Neural progenitor cell (in vitro differentiated cells): ENCODE measurements at regions not wholly inside any gene's neighbourhood (a gene's known extent, or its start where the extent isn't known, plus 50 kb on each side); places are given as distances from the start of the nearest gene placed in this dataset.

ENCODE experiments used
- DNase-seq: peaks from one replicate; pipeline ENCODE4 v3.0.0-alpha.2; 2016; ENCODE audit warnings: low spot score
- H2AFZ ChIP-seq: fragments of 200-600 bp; sonication (generic); replicated peaks from 2 replicates; pipeline ENCODE4 v1.6.1; 2016; ENCODE audit warnings: antibody characterized with exemption
- H3F3A ChIP-seq: fragments of 200-600 bp; sonication (generic); 2 replicates; pipeline ENCODE4 v1.6.1; 2016; ENCODE audit warnings: antibody characterized with exemption, low read depth
- H3K27ac ChIP-seq: fragments of 200-600 bp; sonication (generic); 2 replicates; pipeline ENCODE4 v1.5.1; 2016; ENCODE audit warnings: mild to moderate bottlenecking
- H3K27me3 ChIP-seq: fragments of 200-600 bp; sonication (generic); 2 replicates; pipeline ENCODE4 v1.6.1; 2016; ENCODE audit warnings: mild to moderate bottlenecking, moderate library complexity
- H3K36me3 ChIP-seq: fragments of 200-600 bp; sonication (generic); 2 replicates; pipeline ENCODE4 v1.5.1; 2016
- H3K4me1 ChIP-seq: fragments of 200-600 bp; sonication (generic); 2 replicates; pipeline ENCODE4 v1.6.1; 2016; ENCODE audit warnings: mixed run types
- H3K4me2 ChIP-seq: fragments of 200-600 bp; sonication (generic); 2 replicates; pipeline ENCODE4 v1.6.1; 2016
- H3K4me3 ChIP-seq: fragments of 200-600 bp; sonication (generic); 2 replicates; pipeline ENCODE4 v1.5.1; 2016
- H3K79me2 ChIP-seq: fragments of 200-600 bp; sonication (generic); 2 replicates; pipeline ENCODE4 v1.6.1; 2016; ENCODE audit warnings: low read depth
- H3K9ac ChIP-seq: fragments of 200-600 bp; sonication (generic); 2 replicates; pipeline ENCODE4 v1.6.1; 2016
- H3K9me3 ChIP-seq: fragments of 200-600 bp; sonication (generic); 2 replicates; pipeline ENCODE4 v1.5.1; 2016; ENCODE audit warnings: low read depth
- H4K20me1 ChIP-seq: fragments of 200-600 bp; sonication (generic); 2 replicates; pipeline ENCODE4 v1.6.1; 2016; ENCODE audit warnings: low read depth
- H3K27ac Mint-ChIP-seq: 3 replicates; pipeline ENCODE4 v1.8.0; 2021; ENCODE audit warnings: mixed read lengths
- H3K27me3 Mint-ChIP-seq: 2 replicates; pipeline ENCODE4 v1.8.0; 2022; ENCODE audit warnings: low read depth, mild to moderate bottlenecking, inconsistent platforms, moderate library complexity, mixed read lengths; ENCODE audit not compliant: insufficient read depth
- H3K36me3 Mint-ChIP-seq: 3 replicates; pipeline ENCODE4 v1.8.0; 2021; ENCODE audit warnings: mixed read lengths
- H3K4me1 Mint-ChIP-seq: 3 replicates; pipeline ENCODE4 v1.8.0; 2021; ENCODE audit warnings: mixed read lengths
- H3K4me3 Mint-ChIP-seq: 3 replicates; pipeline ENCODE4 v1.8.0; 2021; ENCODE audit warnings: mild to moderate bottlenecking, moderate library complexity, mixed read lengths
- H3K9me3 Mint-ChIP-seq: 3 replicates; pipeline ENCODE4 v1.8.0; 2020; ENCODE audit warnings: mixed read lengths
- EZH2 ChIP-seq: fragments of 200-600 bp; sonication (generic); IDR thresholded peaks from 2 replicates; pipeline ENCODE4 v1.6.1; 2017; ENCODE audit warnings: antibody characterized with exemption, mild to moderate bottlenecking, moderate library complexity
- EZH2phosphoT487 ChIP-seq: fragments of 200-600 bp; sonication (generic); IDR thresholded peaks from 2 replicates; pipeline ENCODE4 v1.6.1; 2017; ENCODE audit warnings: antibody characterized with exemption
- TF ChIP-seq, protein P1 (sequence below): fragments of 200-600 bp; sonication (generic); IDR thresholded peaks from 2 replicates; pipeline ENCODE4 v1.5.1; 2017; ENCODE audit warnings: antibody characterized with exemption, mild to moderate bottlenecking

DNA sequence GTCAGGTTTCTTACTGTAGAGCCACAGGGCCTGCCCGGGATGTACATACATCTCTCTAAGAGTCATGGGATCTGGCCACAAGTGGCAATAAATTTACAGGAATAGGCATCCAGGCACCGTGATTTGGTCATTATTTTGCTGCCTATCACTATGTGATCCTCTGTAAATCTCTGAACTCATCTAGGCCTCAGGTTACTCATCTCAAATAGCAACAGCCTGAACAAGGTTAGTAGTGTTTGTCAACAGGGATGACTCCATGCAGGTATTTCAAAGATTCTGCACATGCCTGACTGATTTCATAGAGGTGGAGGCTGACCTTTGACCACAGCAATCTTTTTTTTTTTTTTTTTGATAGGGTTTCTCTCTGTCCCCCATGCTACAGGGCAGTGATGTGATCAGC is 88.8 kb upstream of the TBL1XR1 start:
- Histone ChIP-seq H3K27ac (no peak overlapping the region), H3K79me2 (no peaks in the 10 kb centered on the region), H4K20me1 (no peaks in the 10 kb centered on the region), H3K4me3 (no peak overlapping the region), H3K36me3 (no peaks in the 10 kb centered on the region), H3K9me3 (no peaks in the 10 kb centered on the region), H3K4me1 (peaks cover 18% of the 10 kb centered on the region), H3K4me2 (no peak overlapping the region), H2AFZ (no peak overlapping the region), H3F3A (no peaks in the 10 kb centered on the region), H3K9ac (no peak overlapping the region), H3K27me3 (no peaks in the 10 kb centered on the region)
- Mint-ChIP-seq H3K27ac (no peak overlapping the region), H3K27me3 (peaks cover 9% of the 10 kb centered on the region), H3K4me1 (peaks cover 44% of the 10 kb centered on the region), H3K36me3 (no peaks in the 10 kb centered on the region), H3K4me3 (no peak overlapping the region), H3K9me3 (peaks cover 5% of the 10 kb centered on the region)
- no peak for DNase-seq
- TF ChIP-seq EZH2phosphoT487 (no peak), EZH2 (no peak)
- TF ChIP-seq, protein P1, sequence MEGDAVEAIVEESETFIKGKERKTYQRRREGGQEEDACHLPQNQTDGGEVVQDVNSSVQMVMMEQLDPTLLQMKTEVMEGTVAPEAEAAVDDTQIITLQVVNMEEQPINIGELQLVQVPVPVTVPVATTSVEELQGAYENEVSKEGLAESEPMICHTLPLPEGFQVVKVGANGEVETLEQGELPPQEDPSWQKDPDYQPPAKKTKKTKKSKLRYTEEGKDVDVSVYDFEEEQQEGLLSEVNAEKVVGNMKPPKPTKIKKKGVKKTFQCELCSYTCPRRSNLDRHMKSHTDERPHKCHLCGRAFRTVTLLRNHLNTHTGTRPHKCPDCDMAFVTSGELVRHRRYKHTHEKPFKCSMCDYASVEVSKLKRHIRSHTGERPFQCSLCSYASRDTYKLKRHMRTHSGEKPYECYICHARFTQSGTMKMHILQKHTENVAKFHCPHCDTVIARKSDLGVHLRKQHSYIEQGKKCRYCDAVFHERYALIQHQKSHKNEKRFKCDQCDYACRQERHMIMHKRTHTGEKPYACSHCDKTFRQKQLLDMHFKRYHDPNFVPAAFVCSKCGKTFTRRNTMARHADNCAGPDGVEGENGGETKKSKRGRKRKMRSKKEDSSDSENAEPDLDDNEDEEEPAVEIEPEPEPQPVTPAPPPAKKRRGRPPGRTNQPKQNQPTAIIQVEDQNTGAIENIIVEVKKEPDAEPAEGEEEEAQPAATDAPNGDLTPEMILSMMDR: no peak

DNA sequence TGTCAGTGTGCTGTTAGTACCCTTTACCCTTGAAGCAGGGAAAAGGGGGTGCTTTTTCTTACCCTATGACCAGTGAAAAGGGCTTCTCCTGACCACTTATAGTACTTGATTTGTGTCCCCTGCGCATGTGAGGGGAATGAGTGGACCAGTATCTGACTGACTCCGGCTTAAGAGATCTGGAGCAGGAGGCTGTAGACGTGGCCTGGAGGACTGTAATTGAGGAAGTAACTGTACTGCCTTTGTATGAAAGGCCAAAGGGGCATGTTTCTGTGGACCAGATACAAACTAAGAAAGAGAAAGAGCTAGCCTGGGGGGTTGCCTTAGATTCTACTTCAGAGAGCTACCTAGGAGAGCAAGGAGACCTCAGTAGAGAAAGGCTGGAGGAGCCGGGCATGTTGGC is 89.9 kb upstream of the TBL1XR1 start:
- no peak overlapping the region for H3K9ac ChIP-seq
- H3K27me3 ChIP-seq: no peaks in the 10 kb centered on the region
- TF ChIP-seq EZH2phosphoT487: no peak
- TF ChIP-seq, protein P1: no peak
- TF ChIP-seq EZH2: no peak
- no peak overlapping the region for H3K27ac ChIP-seq
- no peaks in the 10 kb centered on the region for H3F3A ChIP-seq
- H3K27ac Mint-ChIP-seq: peak overlapping the region; percentile 92
- H3K27me3 Mint-ChIP-seq: peaks cover 9% of the 10 kb centered on the region
- H3K4me1 Mint-ChIP-seq: peaks cover 33% of the 10 kb centered on the region
- H3K4me3 ChIP-seq: no peak overlapping the region
- H2AFZ ChIP-seq: no peak overlapping the region
- no peaks in the 10 kb centered on the region for H3K79me2 ChIP-seq
- no peak for DNase-seq
- H3K9me3 ChIP-seq: no peaks in the 10 kb centered on the region
- H3K36me3 Mint-ChIP-seq: no peaks in the 10 kb centered on the region
- H3K9me3 Mint-ChIP-seq: peaks cover 3% of the 10 kb centered on the region
- no peaks in the 10 kb centered on the region for H4K20me1 ChIP-seq
- no peaks in the 10 kb centered on the region for H3K36me3 ChIP-seq
- no peak overlapping the region for H3K4me2 ChIP-seq
- H3K4me3 Mint-ChIP-seq: no peak overlapping the region
- peaks cover 8% of the 10 kb centered on the region for H3K4me1 ChIP-seq

DNA sequence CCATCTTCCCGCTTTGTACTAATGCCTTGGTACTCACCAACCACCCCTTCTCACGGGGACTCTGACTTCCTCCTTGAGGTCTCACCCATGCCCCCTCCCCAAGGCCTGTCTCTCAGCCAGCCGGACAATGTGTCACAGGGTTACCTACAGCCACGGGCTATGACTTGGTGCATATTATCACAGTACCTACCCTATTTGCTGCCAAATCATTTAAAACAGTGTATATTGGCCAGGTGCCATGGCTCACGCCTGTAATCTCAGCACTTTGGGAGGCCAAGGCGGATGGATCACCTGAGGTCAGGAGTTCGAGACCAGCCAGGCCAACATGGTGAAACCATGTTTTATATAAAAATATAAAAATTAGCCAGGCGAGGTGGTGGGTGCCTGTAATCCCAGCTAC is 93.4 kb upstream of the TBL1XR1 start:
- H3K36me3 Mint-ChIP-seq: no peaks in the 10 kb centered on the region
- peaks cover 12% of the 10 kb centered on the region for H3K27me3 Mint-ChIP-seq
- H3K27ac ChIP-seq: no peak overlapping the region
- peaks cover 14% of the 10 kb centered on the region for H3K4me1 Mint-ChIP-seq
- H2AFZ ChIP-seq: no peak overlapping the region
- no peak for DNase-seq
- H3K27ac Mint-ChIP-seq: no peak overlapping the region
- H3K4me3 ChIP-seq: no peak overlapping the region
- TF ChIP-seq EZH2phosphoT487 (no peak), EZH2 (no peak)
- TF ChIP-seq, protein P1: no peak
- H3K4me2 ChIP-seq: no peak overlapping the region
- no peak overlapping the region for H3K9ac ChIP-seq
- H4K20me1 ChIP-seq: no peaks in the 10 kb centered on the region
- H3K27me3 ChIP-seq: no peaks in the 10 kb centered on the region
- H3K4me3 Mint-ChIP-seq: no peak overlapping the region
- H3K9me3 Mint-ChIP-seq: peaks cover 3% of the 10 kb centered on the region
- no peaks in the 10 kb centered on the region for H3K36me3 ChIP-seq
- no peaks in the 10 kb centered on the region for H3K79me2 ChIP-seq
- no peaks in the 10 kb centered on the region for H3K4me1 ChIP-seq
- no peaks in the 10 kb centered on the region for H3F3A ChIP-seq
- no peaks in the 10 kb centered on the region for H3K9me3 ChIP-seq

DNA sequence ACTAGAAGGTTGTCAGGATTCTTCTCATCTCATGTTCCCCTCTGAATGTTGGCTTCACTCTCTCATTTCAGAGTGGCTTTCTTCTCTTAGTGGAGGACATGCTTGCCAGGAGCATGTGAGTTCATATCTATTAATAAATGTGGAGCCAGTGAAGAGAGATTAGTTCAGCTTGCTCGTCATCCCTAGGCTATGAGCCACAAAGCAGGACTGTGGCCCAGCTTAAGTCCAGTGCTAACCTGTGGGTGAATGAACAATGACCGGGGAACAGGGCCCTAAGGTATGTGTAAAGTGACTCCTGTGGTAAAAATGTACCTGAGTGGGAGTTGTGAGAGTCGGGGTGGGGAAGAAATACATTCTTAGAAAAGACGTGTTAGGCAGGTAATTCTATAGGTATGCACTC is 96.9 kb upstream of the TBL1XR1 start:
- Mint-ChIP-seq H3K27me3 (peaks cover 8% of the 10 kb centered on the region), H3K36me3 (no peaks in the 10 kb centered on the region), H3K4me1 (peaks cover 3% of the 10 kb centered on the region), H3K27ac (no peak overlapping the region), H3K4me3 (no peak overlapping the region), H3K9me3 (no peaks in the 10 kb centered on the region)
- Histone ChIP-seq H3F3A (no peaks in the 10 kb centered on the region), H3K27ac (no peak overlapping the region), H3K4me1 (no peaks in the 10 kb centered on the region), H3K79me2 (no peaks in the 10 kb centered on the region), H3K4me2 (no peak overlapping the region), H3K36me3 (no peaks in the 10 kb centered on the region), H3K9ac (no peak overlapping the region), H3K9me3 (no peaks in the 10 kb centered on the region), H2AFZ (no peak overlapping the region), H3K27me3 (no peaks in the 10 kb centered on the region), H3K4me3 (no peak overlapping the region), H4K20me1 (no peaks in the 10 kb centered on the region)
- DNase-seq: no peak
- TF ChIP-seq EZH2phosphoT487 (no peak), EZH2 (no peak)
- TF ChIP-seq, protein P1: no peak
